Neuronal stem cell (in vitro differentiated cells): ENCODE measurements at regions not wholly inside any gene's neighbourhood (a gene's known extent, or its start where the extent isn't known, plus 50 kb on each side); places are given as distances from the start of the nearest gene placed in this dataset.

ENCODE experiments used
- DNase-seq: peaks from one replicate; pipeline ENCODE4 v3.0.0-alpha.2; 2013; ENCODE audit warnings: low spot score
- H2AFZ ChIP-seq: one replicate; pipeline ENCODE4 v1.6.1; 2013; ENCODE audit warnings: mild to moderate bottlenecking, low read length, inconsistent platforms
- H2AK5ac ChIP-seq: 2 replicates; pipeline ENCODE4 v1.6.1; 2013; ENCODE audit warnings: low read depth, mild to moderate bottlenecking, inconsistent platforms, low read length, moderate library complexity, mixed read lengths
- H2BK120ac ChIP-seq: 2 replicates; pipeline ENCODE4 v1.6.1; 2013; ENCODE audit warnings: low read depth, mild to moderate bottlenecking, inconsistent platforms, low read length, moderate library complexity, mixed read lengths
- H2BK12ac ChIP-seq: one replicate; pipeline ENCODE4 v1.6.1; 2013; ENCODE audit warnings: low read length, inconsistent platforms
- H2BK15ac ChIP-seq: 2 replicates; pipeline ENCODE4 v1.6.1; 2013; ENCODE audit warnings: mild to moderate bottlenecking, low read length, inconsistent platforms, mixed read lengths
- H2BK5ac ChIP-seq: one replicate; pipeline ENCODE4 v1.6.1; 2013; ENCODE audit warnings: inconsistent platforms, mild to moderate bottlenecking, low read length, moderate library complexity
- H3K14ac ChIP-seq: one replicate; pipeline ENCODE4 v1.6.1; 2013; ENCODE audit warnings: low read length, inconsistent platforms
- H3K18ac ChIP-seq: 2 replicates; pipeline ENCODE4 v1.6.1; 2013; ENCODE audit warnings: low read length, inconsistent platforms
- H3K23ac ChIP-seq: 2 replicates; pipeline ENCODE4 v1.6.1; 2013; ENCODE audit warnings: low read depth, mild to moderate bottlenecking, mixed read lengths, low read length, inconsistent platforms; ENCODE audit not compliant: poor library complexity
- H3K27ac ChIP-seq: replicated peaks from 3 replicates; pipeline ENCODE4 v1.5.1; 2013; ENCODE audit warnings: low read length, inconsistent platforms
- H3K27me3 ChIP-seq, 3 experiments: 2 replicates each; pipeline ENCODE4 v1.6.1; 2013; ENCODE audit warnings: low read length in 3 of 3, mild to moderate bottlenecking in 2 of 3, inconsistent platforms in 1 of 3, low read depth in 1 of 3, mixed read lengths in 1 of 3, moderate library complexity in 1 of 3; ENCODE audit not compliant: control insufficient read depth in 3 of 3, insufficient read depth in 3 of 3
- H3K36me3 ChIP-seq, 2 donors: replicated peaks in 1 of 2; 2 replicates each; pipeline ENCODE4 v1.6.1; 2013; ENCODE audit warnings: low read length in 2 of 2; ENCODE audit not compliant: control insufficient read depth in 2 of 2, insufficient read depth in 2 of 2
- H3K4ac ChIP-seq: 2 replicates; pipeline ENCODE4 v1.6.1; 2013; ENCODE audit warnings: inconsistent platforms, mild to moderate bottlenecking, low read length, moderate library complexity
- H3K4me1 ChIP-seq, 2 donors: 1 replicate in 1 of 2; 2 replicates in 1 of 2; pipeline ENCODE4 v1.6.1; 2013; ENCODE audit warnings: low read length in 2 of 2, low read depth in 1 of 2; ENCODE audit not compliant: control insufficient read depth in 2 of 2, insufficient read depth in 1 of 2
- H3K4me2 ChIP-seq: one replicate; pipeline ENCODE4 v1.6.1; 2013; ENCODE audit warnings: mild to moderate bottlenecking, low read length, inconsistent platforms; ENCODE audit not compliant: insufficient read depth, poor library complexity, severe bottlenecking
- H3K4me3 ChIP-seq, 2 donors: 2 replicates each; pipeline ENCODE4 v1.5.1; 2013; ENCODE audit warnings: low read length in 2 of 2, mild to moderate bottlenecking in 2 of 2, inconsistent platforms in 1 of 2, moderate library complexity in 1 of 2
- H3K79me1 ChIP-seq: one replicate; pipeline ENCODE4 v1.6.1; 2013; ENCODE audit warnings: low read depth, mild to moderate bottlenecking, inconsistent platforms, low read length, moderate library complexity
- H3K9ac ChIP-seq: one replicate; pipeline ENCODE4 v1.6.1; 2013; ENCODE audit warnings: mild to moderate bottlenecking, low read depth, low read length, inconsistent platforms; ENCODE audit not compliant: poor library complexity
- H3K9me3 ChIP-seq, 2 donors: replicated peaks in 1 of 2; 2 replicates each; pipeline versions ENCODE3 to v1.6.1; 2013; ENCODE audit warnings: low read length in 2 of 2, mild to moderate bottlenecking in 2 of 2, inconsistent platforms in 1 of 2, low read depth in 1 of 2, mixed read lengths in 1 of 2, moderate library complexity in 1 of 2; ENCODE audit not compliant: control insufficient read depth in 2 of 2, insufficient read depth in 1 of 2
- H4K8ac ChIP-seq: one replicate; pipeline ENCODE4 v1.6.1; 2013; ENCODE audit warnings: low read depth, mild to moderate bottlenecking, inconsistent platforms, low read length, moderate library complexity
- H4K91ac ChIP-seq: one replicate; pipeline ENCODE4 v1.6.1; 2013; ENCODE audit warnings: low read length, low read depth, mild to moderate bottlenecking, inconsistent platforms; ENCODE audit not compliant: poor library complexity
- WGBS, 2 donors: extraction: QIAGEN DNeasy Blood & Tissue Kit; methylation state at CpG; one replicate each; pipeline ENCODE4 v1.1.7; 2013; ENCODE audit warnings: missing lambda C conversion rate in 2 of 2, mixed read lengths in 1 of 2; ENCODE audit not compliant: insufficient read length in 2 of 2, insufficient replicate concordance in 1 of 2; ENCODE audit errors: extremely low coverage in 2 of 2; 5-methylcytosine and 5-hydroxymethylcytosine counted together

- H3K4me2 ChIP-seq: no peak overlapping the region
- H3K27ac ChIP-seq: no peak overlapping the region
- no peaks in the 10 kb centered on the region for H3K27me3 ChIP-seq
- H3K23ac ChIP-seq: no peak overlapping the region
- H3K4me1 ChIP-seq: peaks cover 2 to 6% of the 10 kb centered on the region in 2 donors
- H3K9me3 ChIP-seq: no peaks in the 10 kb centered on the region
- no peak overlapping the region for H4K8ac ChIP-seq
- H2BK5ac ChIP-seq: no peak overlapping the region
- no CpG with 5 or more reads among the region's 2 CpGs for WGBS, 2 donors
- no peak overlapping the region for H2AFZ ChIP-seq
- H2BK12ac ChIP-seq: no peak overlapping the region
- H3K36me3 ChIP-seq: no peaks in the 10 kb centered on the region
- no peak overlapping the region for H2AK5ac ChIP-seq
- no peak overlapping the region for H3K14ac ChIP-seq
- no peak overlapping the region for H3K18ac ChIP-seq
- no peak overlapping the region for H3K4ac ChIP-seq
- no peak for DNase-seq
- no peak overlapping the region for H4K91ac ChIP-seq
- H2BK15ac ChIP-seq: no peak overlapping the region
- no peaks in the 10 kb centered on the region for H3K79me1 ChIP-seq
- H3K9ac ChIP-seq: no peak overlapping the region
- H3K4me3 ChIP-seq: no peak overlapping the region
- H2BK120ac ChIP-seq: no peak overlapping the region
Measured at GRCh38 chr4:137209240-137209639, 323.1 kb downstream of the PCDH18 start.

- Histone ChIP-seq H2BK5ac (no peak overlapping the region), H3K27me3 (no peaks in the 10 kb centered on the region), H4K8ac (no peak overlapping the region), H3K9ac (no peak overlapping the region), H2BK12ac (no peak overlapping the region), H4K91ac (no peak overlapping the region), H3K23ac (no peak overlapping the region), H3K9me3 (no peaks in the 10 kb centered on the region), H2BK120ac (no peak overlapping the region), H3K79me1 (no peaks in the 10 kb centered on the region), H2BK15ac (no peak overlapping the region), H3K27ac (no peak overlapping the region), H2AFZ (peak overlapping the region; percentile 54), H3K4me3 (no peak overlapping the region), H3K4me1 (peaks cover 0 to 8% of the 10 kb centered on the region in 2 donors), H3K4me2 (no peak overlapping the region), H3K14ac (no peak overlapping the region), H3K36me3 (no peaks in the 10 kb centered on the region), H3K4ac (no peak overlapping the region), H2AK5ac (no peak overlapping the region), H3K18ac (no peak overlapping the region)
- WGBS, 2 donors: no CpG with 5 or more reads among the region's 1 CpG
- no peak for DNase-seq
Measured at GRCh38 chr4:137206781-137207180, 325.5 kb downstream of the PCDH18 start.

- Histone ChIP-seq H3K14ac (no peak overlapping the region), H3K9me3 (peaks cover 0 to 6% of the 10 kb centered on the region in 2 donors), H3K27me3 (no peaks in the 10 kb centered on the region), H3K4ac (no peak overlapping the region), H3K27ac (no peak overlapping the region), H2BK15ac (no peak overlapping the region), H2AFZ (no peak overlapping the region), H3K18ac (no peak overlapping the region), H2BK120ac (no peak overlapping the region), H3K4me2 (no peak overlapping the region), H2BK12ac (no peak overlapping the region), H3K23ac (no peak overlapping the region), H3K79me1 (no peaks in the 10 kb centered on the region), H3K4me1 (peaks cover 0 to 8% of the 10 kb centered on the region in 2 donors), H2AK5ac (no peak overlapping the region), H3K36me3 (no peaks in the 10 kb centered on the region), H4K91ac (no peak overlapping the region), H2BK5ac (no peak overlapping the region), H3K4me3 (no peak overlapping the region), H4K8ac (no peak overlapping the region), H3K9ac (no peak overlapping the region)
- WGBS, 2 donors: no CpG with 5 or more reads among the region's 2 CpGs
- no peak for DNase-seq
Measured at GRCh38 chr4:137203601-137204000, 328.7 kb downstream of the PCDH18 start.

DNA sequence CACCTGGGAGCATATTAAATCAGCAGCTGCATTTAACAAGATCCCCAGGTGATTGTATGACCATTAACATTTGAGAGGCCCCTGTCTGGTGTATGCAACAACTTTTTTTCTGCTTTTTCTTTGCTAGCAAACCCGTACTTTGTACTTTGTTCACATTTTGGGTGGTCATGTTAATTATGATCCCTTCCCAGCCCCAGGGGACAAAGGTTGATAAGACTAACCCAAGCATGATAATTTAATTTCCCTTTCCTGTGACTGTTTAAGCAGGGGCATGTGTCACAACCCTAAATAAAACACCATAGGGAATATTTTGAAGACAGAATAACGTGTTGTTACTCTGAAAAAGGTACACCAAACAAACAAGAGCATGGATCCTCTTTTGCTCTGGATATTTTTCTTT is 332.0 kb downstream of the PCDH18 start:
- Histone ChIP-seq H4K91ac (no peak overlapping the region), H3K14ac (no peak overlapping the region), H3K4me3 (no peak overlapping the region), H2AFZ (peak overlapping the region; percentile 13), H3K9ac (no peak overlapping the region), H2AK5ac (no peak overlapping the region), H4K8ac (no peak overlapping the region), H3K4ac (no peak overlapping the region), H3K27me3 (no peaks in the 10 kb centered on the region), H2BK5ac (no peak overlapping the region), H3K36me3 (no peaks in the 10 kb centered on the region), H3K4me2 (no peak overlapping the region), H3K79me1 (no peaks in the 10 kb centered on the region), H3K27ac (no peak overlapping the region), H2BK15ac (no peak overlapping the region), H3K4me1 (peaks cover 0 to 2% of the 10 kb centered on the region in 2 donors), H3K9me3 (peaks cover 0 to 8% of the 10 kb centered on the region in 2 donors), H3K23ac (no peak overlapping the region), H2BK12ac (no peak overlapping the region), H2BK120ac (no peak overlapping the region), H3K18ac (no peak overlapping the region)
- DNase-seq: no peak
- no CpG with 5 or more reads among the region's 2 CpGs for WGBS, 2 donors
